Naive thymus-derived CD8-positive, alpha-beta T cell (primary cell): ENCODE measurements at regions not wholly inside any gene's neighbourhood (a gene's known extent, or its start where the extent isn't known, plus 50 kb on each side); places are given as distances from the start of the nearest gene placed in this dataset.
"Not testable (repeated sequence)": the region's sequence is repeated elsewhere in the genome, so short reads cannot be mapped to it uniquely, and the experiment has no call there.

Experiments used
- ATAC-seq, 2 donors: fragments of 150-1000 bp; cut with Tn5 transposase in 1 of 2; sonication (Bioruptor Pico), chemical (Tn5 transposase) in 1 of 2; 1 replicate in 1 of 2; 2 replicates in 1 of 2; pipeline ENCODE4 v1.10.0; 2021; ENCODE audit warnings: mild to moderate bottlenecking in 2 of 2, moderate library complexity in 2 of 2
- POLR2A ChIA-PET: fragments of 350-600 bp; sonication (Branson Sonifier 250); formaldehyde crosslinking; loops from one replicate; lab custom pipeline; 2021; ENCODE audit warnings: antibody characterized with exemption; lab: Charles Lee
- DNase-seq, 10 donors: peaks; one replicate each; pipeline versions ENCODE4 v3.0.0 to v3.0.0-alpha.2; 2020 to 2022
- H3K27ac Mint-ChIP-seq, 10 donors: one replicate each; pipeline ENCODE4 v1.8.0; 2020 to 2022; ENCODE audit warnings: mild to moderate bottlenecking in 10 of 10, mixed read lengths in 10 of 10, moderate library complexity in 4 of 10, inconsistent platforms in 1 of 10
- H3K27me3 Mint-ChIP-seq, 5 donors: one replicate each; pipeline ENCODE4 v1.8.0; 2021 to 2022; ENCODE audit warnings: mixed read lengths in 5 of 5
- H3K36me3 Mint-ChIP-seq, 3 donors: one replicate each; pipeline ENCODE4 v1.8.0; 2020 to 2022; ENCODE audit warnings: mixed read lengths in 3 of 3, mild to moderate bottlenecking in 2 of 3, inconsistent platforms in 1 of 3
- H3K4me1 Mint-ChIP-seq, 4 donors: one replicate each; pipeline ENCODE4 v1.8.0; 2021 to 2022; ENCODE audit warnings: mixed read lengths in 4 of 4
- H3K4me3 Mint-ChIP-seq, 10 donors: one replicate each; pipeline ENCODE4 v1.8.0; 2020 to 2022; ENCODE audit warnings: mild to moderate bottlenecking in 10 of 10, mixed read lengths in 10 of 10, moderate library complexity in 6 of 10, inconsistent platforms in 1 of 10
- H3K9me3 Mint-ChIP-seq, 9 donors: one replicate each; pipeline ENCODE4 v1.8.0; 2020 to 2022; ENCODE audit warnings: mixed read lengths in 9 of 9, mild to moderate bottlenecking in 3 of 9, inconsistent platforms in 1 of 9, moderate library complexity in 1 of 9

GRCh38 chr4:20196476-20196875, 55.2 kb upstream of the SLIT2 start:
- POLR2A ChIA-PET = no interaction called here
- ATAC-seq (no peak), DNase-seq (no peak)
- no peaks in the 10 kb centered on the region for H3K27me3 Mint-ChIP-seq
- H3K4me3 Mint-ChIP-seq = no peak overlapping the region
- no peak overlapping the region for H3K27ac Mint-ChIP-seq
- H3K4me1 Mint-ChIP-seq = no peaks in the 10 kb centered on the region
- H3K9me3 Mint-ChIP-seq = peaks cover 0 to 10% (median 3%) of the 10 kb centered on the region in 9 donors
- H3K36me3 Mint-ChIP-seq = no peaks in the 10 kb centered on the region

GRCh38 chr4:20195071-20195885, 56.4 kb upstream of the SLIT2 start:
- H3K4me3 Mint-ChIP-seq = no peak overlapping the region
- H3K27me3 Mint-ChIP-seq = no peaks in the 10 kb centered on the region
- POLR2A ChIA-PET = no interaction called here
- H3K4me1 Mint-ChIP-seq = no peaks in the 10 kb centered on the region
- H3K36me3 Mint-ChIP-seq = no peaks in the 10 kb centered on the region
- peaks cover 0 to 12% (median 2%) of the 10 kb centered on the region in 9 donors for H3K9me3 Mint-ChIP-seq
- no peak overlapping the region for H3K27ac Mint-ChIP-seq
- no peak for DNase-seq
- no peak for ATAC-seq

- H3K27me3 Mint-ChIP-seq = no peaks in the 10 kb centered on the region
- H3K27ac Mint-ChIP-seq = no peak overlapping the region
- no peaks in the 10 kb centered on the region for H3K36me3 Mint-ChIP-seq
- no peaks in the 10 kb centered on the region for H3K4me1 Mint-ChIP-seq
- ATAC-seq (no peak), DNase-seq (no peak)
- H3K9me3 Mint-ChIP-seq = peaks cover 0 to 19% (median 7%) of the 10 kb centered on the region in 9 donors
- POLR2A ChIA-PET = no interaction called here
- no peak overlapping the region for H3K4me3 Mint-ChIP-seq
Observed at GRCh38 chr4:20194123-20195013, 57.3 kb upstream of the SLIT2 start.

GRCh38 chr4:20193141-20193936, 58.4 kb upstream of the SLIT2 start:
- no peak overlapping the region for H3K27ac Mint-ChIP-seq
- POLR2A ChIA-PET = no interaction called here
- DNase-seq (no peak), ATAC-seq (no peak)
- no peaks in the 10 kb centered on the region for H3K4me1 Mint-ChIP-seq
- no peak overlapping the region for H3K4me3 Mint-ChIP-seq
- H3K9me3 Mint-ChIP-seq = peaks cover 0 to 21% (median 7%) of the 10 kb centered on the region in 9 donors
- no peaks in the 10 kb centered on the region for H3K27me3 Mint-ChIP-seq
- H3K36me3 Mint-ChIP-seq = peaks cover 0 to 2% (median 0%) of the 10 kb centered on the region in 3 donors

- Mint-ChIP-seq H3K9me3 (peaks cover 0 to 24% (median 8%) of the 10 kb centered on the region in 9 donors), H3K4me1 (no peaks in the 10 kb centered on the region), H3K27me3 (no peaks in the 10 kb centered on the region), H3K36me3 (peaks cover 0 to 5% (median 0%) of the 10 kb centered on the region in 3 donors), H3K27ac (no peak overlapping the region), H3K4me3 (no peak overlapping the region)
- ATAC-seq = no peak
- POLR2A ChIA-PET = no interaction called here
- DNase-seq = no peak
Observed at GRCh38 chr4:20192736-20193135, 59.0 kb upstream of the SLIT2 start.

GRCh38 chr4:20185103-20185502, 66.6 kb upstream of the SLIT2 start:
- peaks cover 10 to 36% (median 17%) of the 10 kb centered on the region in 9 donors for H3K9me3 Mint-ChIP-seq
- POLR2A ChIA-PET = no interaction called here
- DNase-seq = no peak
- peaks cover 0 to 5% (median 0%) of the 10 kb centered on the region in 3 donors for H3K36me3 Mint-ChIP-seq
- no peak for ATAC-seq
- no peaks in the 10 kb centered on the region for H3K27me3 Mint-ChIP-seq
- no peaks in the 10 kb centered on the region for H3K4me1 Mint-ChIP-seq
- no peak overlapping the region for H3K4me3 Mint-ChIP-seq
- no peak overlapping the region for H3K27ac Mint-ChIP-seq

GRCh38 chr4:20183131-20183530, 68.6 kb upstream of the SLIT2 start:
- H3K36me3 Mint-ChIP-seq, ATAC-seq, H3K27ac Mint-ChIP-seq, H3K27me3 Mint-ChIP-seq, DNase-seq, H3K4me3 Mint-ChIP-seq, H3K4me1 Mint-ChIP-seq, POLR2A ChIA-PET: not testable (repeated sequence)
- peaks cover 10 to 27% (median 13%) of the 10 kb centered on the region in 9 donors for H3K9me3 Mint-ChIP-seq

GRCh38 chr4:20181926-20182325, 69.8 kb upstream of the SLIT2 start:
- H3K4me1 Mint-ChIP-seq = no peaks in the 10 kb centered on the region
- H3K36me3 Mint-ChIP-seq = no peaks in the 10 kb centered on the region
- H3K27me3 Mint-ChIP-seq = no peaks in the 10 kb centered on the region
- no peak overlapping the region for H3K4me3 Mint-ChIP-seq
- POLR2A ChIA-PET = no interaction called here
- no peak overlapping the region for H3K27ac Mint-ChIP-seq
- peaks cover 1 to 28% (median 14%) of the 10 kb centered on the region in 9 donors for H3K9me3 Mint-ChIP-seq
- no peak for ATAC-seq
- no peak for DNase-seq

- Mint-ChIP-seq H3K9me3 (peaks cover 11 to 39% (median 21%) of the 10 kb centered on the region in 9 donors), H3K36me3 (no peaks in the 10 kb centered on the region), H3K27me3 (no peaks in the 10 kb centered on the region), H3K4me3 (no peak overlapping the region), H3K4me1 (no peaks in the 10 kb centered on the region), H3K27ac (no peak overlapping the region)
- DNase-seq (no peak), ATAC-seq (no peak)
- POLR2A ChIA-PET = no interaction called here
Observed at GRCh38 chr4:20180509-20180908, 71.2 kb upstream of the SLIT2 start.

GRCh38 chr4:20178902-20179576, 72.7 kb upstream of the SLIT2 start:
- peaks cover 11 to 33% (median 22%) of the 10 kb centered on the region in 9 donors for H3K9me3 Mint-ChIP-seq
- no peaks in the 10 kb centered on the region for H3K36me3 Mint-ChIP-seq
- POLR2A ChIA-PET = no interaction called here
- H3K27ac Mint-ChIP-seq = no peak overlapping the region
- no peaks in the 10 kb centered on the region for H3K4me1 Mint-ChIP-seq
- no peak for DNase-seq
- ATAC-seq = no peak
- no peaks in the 10 kb centered on the region for H3K27me3 Mint-ChIP-seq
- no peak overlapping the region for H3K4me3 Mint-ChIP-seq

- Mint-ChIP-seq H3K4me1 (no peaks in the 10 kb centered on the region), H3K9me3 (peaks cover 8 to 30% (median 21%) of the 10 kb centered on the region in 9 donors), H3K36me3 (no peaks in the 10 kb centered on the region), H3K27ac (no peak overlapping the region), H3K4me3 (no peak overlapping the region), H3K27me3 (no peaks in the 10 kb centered on the region)
- no peak for DNase-seq
- POLR2A ChIA-PET = no interaction called here
- no peak for ATAC-seq
Observed at GRCh38 chr4:20176881-20177280, 74.8 kb upstream of the SLIT2 start.

GRCh38 chr4:20172070-20172760, 79.5 kb upstream of the SLIT2 start:
- Mint-ChIP-seq H3K4me1 (no peaks in the 10 kb centered on the region), H3K27me3 (no peaks in the 10 kb centered on the region), H3K4me3 (no peak overlapping the region), H3K9me3 (peaks cover 0 to 22% (median 10%) of the 10 kb centered on the region in 9 donors), H3K27ac (no peak overlapping the region), H3K36me3 (no peaks in the 10 kb centered on the region)
- DNase-seq (no peak), ATAC-seq (no peak)
- POLR2A ChIA-PET = no interaction called here
